ENCODE measurements at regions not wholly inside any gene's neighbourhood (a gene's known extent, or its start where the extent isn't known, plus 50 kb on each side); places are given as distances from the start of the nearest gene placed in this dataset.
"Not testable (repeated sequence)": the region's sequence is repeated elsewhere in the genome, so short reads cannot be mapped to it uniquely, and the experiment has no call there.

GRCh38 chr2:87533390-87534272, 214.3 kb upstream of the PLGLB2 start:
- peak; percentile 11 for DNase-seq (ENCODE audit: low read depth)

- DNase-seq (ENCODE audit: low read depth) = not testable (repeated sequence)
Measured at GRCh38 chr2:87534273-87534889, 213.5 kb upstream of the PLGLB2 start.

GRCh38 chr2:87536427-87536826, 211.5 kb upstream of the PLGLB2 start:
- DNase-seq (ENCODE audit: low read depth) = not testable (repeated sequence)

- DNase-seq (ENCODE audit: low read depth) = not testable (repeated sequence)
Measured at GRCh38 chr2:87537251-87537671, 210.6 kb upstream of the PLGLB2 start.

- not testable (repeated sequence) for DNase-seq (ENCODE audit: low read depth)
Measured at GRCh38 chr2:87538268-87538667, 209.6 kb upstream of the PLGLB2 start.

GRCh38 chr2:87539151-87539943, 208.5 kb upstream of the PLGLB2 start:
- DNase-seq (ENCODE audit: low read depth) = not testable (repeated sequence)

GRCh38 chr2:87540242-87540641, 207.6 kb upstream of the PLGLB2 start:
- not testable (repeated sequence) for DNase-seq (ENCODE audit: low read depth)

GRCh38 chr2:87542599-87543174, 205.2 kb upstream of the PLGLB2 start:
- DNase-seq (ENCODE audit: low read depth) = peak; percentile 79

GRCh38 chr2:87543797-87544196, 204.1 kb upstream of the PLGLB2 start:
- DNase-seq (ENCODE audit: low read depth) = not testable (repeated sequence)

GRCh38 chr2:87547106-87547505, 200.8 kb upstream of the PLGLB2 start:
- DNase-seq (ENCODE audit: low read depth) = not testable (repeated sequence)

GRCh38 chr2:87547966-87548365, 199.9 kb upstream of the PLGLB2 start:
- DNase-seq (ENCODE audit: low read depth) = not testable (repeated sequence)

GRCh38 chr2:87548681-87549536, 199.0 kb upstream of the PLGLB2 start:
- not testable (repeated sequence) for DNase-seq (ENCODE audit: low read depth)

GRCh38 chr2:87549561-87550202, 198.2 kb upstream of the PLGLB2 start:
- DNase-seq (ENCODE audit: low read depth) = not testable (repeated sequence)

- not testable (repeated sequence) for DNase-seq (ENCODE audit: low read depth)
Measured at GRCh38 chr2:87554678-87555077, 193.2 kb upstream of the PLGLB2 start.

GRCh38 chr2:87555082-87555481, 192.8 kb upstream of the PLGLB2 start:
- not testable (repeated sequence) for DNase-seq (ENCODE audit: low read depth)

GRCh38 chr2:87559001-87559400, 188.9 kb upstream of the PLGLB2 start:
- not testable (repeated sequence) for DNase-seq (ENCODE audit: low read depth)

- not testable (repeated sequence) for DNase-seq (ENCODE audit: low read depth)
Measured at GRCh38 chr2:87559735-87560134, 188.2 kb upstream of the PLGLB2 start.

- DNase-seq (ENCODE audit: low read depth) = not testable (repeated sequence)
Measured at GRCh38 chr2:87565116-87565515, 182.8 kb upstream of the PLGLB2 start.

GRCh38 chr2:87566531-87566930, 181.4 kb upstream of the PLGLB2 start:
- not testable (repeated sequence) for DNase-seq (ENCODE audit: low read depth)

- not testable (repeated sequence) for DNase-seq (ENCODE audit: low read depth)
Measured at GRCh38 chr2:87567093-87567492, 180.8 kb upstream of the PLGLB2 start.

All from myocyte (in vitro differentiated cells).